MM.1S (cell line): ENCODE measurements at regions not wholly inside any gene's neighbourhood (a gene's known extent, or its start where the extent isn't known, plus 50 kb on each side); places are given as distances from the start of the nearest gene placed in this dataset.

Experiments
- DNase-seq: peaks from one replicate; pipeline ENCODE4 v3.0.0-alpha.2; 2015
- H2AFZ ChIP-seq: fragments of 300-600 bp; sonication (generic); 2 replicates; pipeline ENCODE4 v1.6.0; 2016; ENCODE audit warnings: antibody characterized with exemption, low read length
- H3F3A ChIP-seq: fragments of 300-600 bp; sonication (generic); 2 replicates; pipeline ENCODE4 v1.6.1; 2016; ENCODE audit warnings: mild to moderate bottlenecking, antibody characterized with exemption, low read length, moderate library complexity, mixed read lengths; ENCODE audit not compliant: insufficient read depth
- H3K27ac ChIP-seq: fragments of 300-600 bp; sonication (generic); 2 replicates; pipeline ENCODE4 v1.5.1; 2016; ENCODE audit warnings: mild to moderate bottlenecking, low read length
- H3K27me3 ChIP-seq: fragments of 300-600 bp; sonication (generic); replicated peaks from 2 replicates; pipeline ENCODE4 v1.6.0; 2016; ENCODE audit warnings: low read length; ENCODE audit not compliant: insufficient read depth
- H3K36me3 ChIP-seq: fragments of 300-600 bp; sonication (generic); replicated peaks from 2 replicates; pipeline ENCODE4 v1.6.1; 2016; ENCODE audit warnings: mild to moderate bottlenecking, low read length, mixed read lengths; ENCODE audit not compliant: insufficient read depth
- H3K4me1 ChIP-seq: fragments of 300-600 bp; sonication (generic); 2 replicates; pipeline ENCODE4 v1.6.1; 2016; ENCODE audit warnings: low read length, mixed read lengths
- H3K4me2 ChIP-seq: fragments of 300-600 bp; sonication (generic); 2 replicates; pipeline ENCODE4 v1.6.0; 2016; ENCODE audit warnings: low read depth, low read length
- H3K4me3 ChIP-seq: fragments of 300-600 bp; sonication (generic); 2 replicates; pipeline ENCODE4 v1.5.1; 2016; ENCODE audit warnings: low read length, mixed read lengths
- H3K79me2 ChIP-seq: fragments of 300-600 bp; sonication (generic); 2 replicates; pipeline ENCODE4 v1.6.1; 2016; ENCODE audit warnings: mixed run types, low read length, mixed read lengths
- H3K9ac ChIP-seq: fragments of 300-600 bp; sonication (generic); 2 replicates; pipeline ENCODE4 v1.6.1; 2016; ENCODE audit warnings: low read length, mixed read lengths
- H3K9me2 ChIP-seq: fragments of 300-600 bp; sonication (generic); replicated peaks from 2 replicates; pipeline ENCODE4 v1.6.1; 2016; ENCODE audit warnings: mild to moderate bottlenecking, low read length, mixed read lengths; ENCODE audit not compliant: insufficient read depth
- H3K9me3 ChIP-seq: fragments of 300-600 bp; sonication (generic); replicated peaks from 2 replicates; pipeline ENCODE4 v1.6.1; 2016; ENCODE audit warnings: mild to moderate bottlenecking, low read length, mixed read lengths; ENCODE audit not compliant: insufficient read depth
- H4K20me1 ChIP-seq: fragments of 300-600 bp; sonication (generic); 2 replicates; pipeline ENCODE4 v1.6.1; 2016; ENCODE audit warnings: mild to moderate bottlenecking, low read length, moderate library complexity, mixed read lengths; ENCODE audit not compliant: insufficient read depth
- CTCF ChIP-seq: fragments of 300-600 bp; sonication (generic); IDR thresholded peaks from 2 replicates; pipeline ENCODE4 v1.5.1; 2016; ENCODE audit warnings: antibody characterized with exemption, low read length, mixed read lengths
- EZH2 ChIP-seq: fragments of 300-600 bp; sonication (generic); optimal IDR thresholded peaks from 2 replicates; pipeline ENCODE3; 2017; ENCODE audit warnings: low read depth, mild to moderate bottlenecking, antibody characterized with exemption, low read length, mixed read lengths
- EZH2phosphoT487 ChIP-seq: fragments of 300-600 bp; sonication (generic); IDR thresholded peaks from 2 replicates; pipeline ENCODE4 v1.6.1; 2018; ENCODE audit warnings: antibody characterized with exemption, low read length

- Histone ChIP-seq H4K20me1 (no peaks in the 10 kb centered on the region), H3K4me2 (no peak overlapping the region), H3K4me1 (no peaks in the 10 kb centered on the region)
Observed at GRCh38 chr5:68454172-68454571, 238.6 kb downstream of the PIK3R1 start.

GRCh38 chr5:68454766-68455165, 239.2 kb downstream of the PIK3R1 start:
- H4K20me1 ChIP-seq = no peaks in the 10 kb centered on the region
- no peak overlapping the region for H3K27ac ChIP-seq
- TF ChIP-seq EZH2 (no peak), EZH2phosphoT487 (no peak), CTCF (no peak)

More at GRCh38 chr5:68454172-68454571, 238.6 kb downstream of the PIK3R1 start:
- DNase-seq = no peak
- no peaks in the 10 kb centered on the region for H3K27me3 ChIP-seq
- H3K4me3 ChIP-seq = no peak overlapping the region
- H2AFZ ChIP-seq = no peak overlapping the region
- no peaks in the 10 kb centered on the region for H3F3A ChIP-seq
- H3K36me3 ChIP-seq = no peaks in the 10 kb centered on the region
- H3K27ac ChIP-seq = no peak overlapping the region
- no peak overlapping the region for H3K9ac ChIP-seq
- TF ChIP-seq EZH2phosphoT487 (no peak), CTCF (no peak), EZH2 (no peak)
- H3K9me2 ChIP-seq = no peaks in the 10 kb centered on the region
- H3K9me3 ChIP-seq = no peaks in the 10 kb centered on the region
- no peaks in the 10 kb centered on the region for H3K79me2 ChIP-seq

GRCh38 chr5:68455216-68455615, 239.7 kb downstream of the PIK3R1 start:
- no peaks in the 10 kb centered on the region for H3K79me2 ChIP-seq
- H3F3A ChIP-seq = no peaks in the 10 kb centered on the region
- no peak overlapping the region for H3K27ac ChIP-seq
- H3K27me3 ChIP-seq = no peaks in the 10 kb centered on the region
- H3K4me2 ChIP-seq = no peak overlapping the region
- H3K9ac ChIP-seq = no peak overlapping the region
- no peaks in the 10 kb centered on the region for H4K20me1 ChIP-seq
- no peak for DNase-seq
- H3K4me1 ChIP-seq = no peaks in the 10 kb centered on the region
- no peak overlapping the region for H2AFZ ChIP-seq
- no peaks in the 10 kb centered on the region for H3K9me2 ChIP-seq
- H3K36me3 ChIP-seq = no peaks in the 10 kb centered on the region
- no peak for TF ChIP-seq EZH2
- no peak for TF ChIP-seq EZH2phosphoT487
- no peak for TF ChIP-seq CTCF
- H3K9me3 ChIP-seq = no peaks in the 10 kb centered on the region
- no peak overlapping the region for H3K4me3 ChIP-seq

More at GRCh38 chr5:68454766-68455165, 239.2 kb downstream of the PIK3R1 start:
- H3K9me3 ChIP-seq = no peaks in the 10 kb centered on the region
- no peaks in the 10 kb centered on the region for H3K79me2 ChIP-seq
- H3K36me3 ChIP-seq = no peaks in the 10 kb centered on the region
- no peaks in the 10 kb centered on the region for H3K9me2 ChIP-seq
- no peak for DNase-seq
- H3K27me3 ChIP-seq = no peaks in the 10 kb centered on the region
- H2AFZ ChIP-seq = no peak overlapping the region
- H3F3A ChIP-seq = no peaks in the 10 kb centered on the region
- H3K4me1 ChIP-seq = no peaks in the 10 kb centered on the region
- no peak overlapping the region for H3K4me3 ChIP-seq
- H3K9ac ChIP-seq = no peak overlapping the region
- H3K4me2 ChIP-seq = no peak overlapping the region
